HPDE6-E6E7 (cell line): ENCODE measurements at regions not wholly inside any gene's neighbourhood (a gene's known extent, or its start where the extent isn't known, plus 50 kb on each side); places are given as distances from the start of the nearest gene placed in this dataset.

ENCODE experiments used
- DNase-seq: peaks from one replicate; pipeline ENCODE4 v3.0.0; 2011; ENCODE audit warnings: missing footprints; ENCODE audit errors: extremely low spot score

- no peak for DNase-seq
These were observed 119.9 kb upstream of the PIEZO2 start for GRCh38 chr18:11269257-11269656.

GRCh38 chr18:11268741-11269233, 119.4 kb upstream of the PIEZO2 start:
- no peak for DNase-seq

- no peak for DNase-seq
These were observed 118.8 kb upstream of the PIEZO2 start for GRCh38 chr18:11268153-11268552.

GRCh38 chr18:11266781-11267480, 117.6 kb upstream of the PIEZO2 start:
- no peak for DNase-seq

- DNase-seq, result no peak
These were observed 112.1 kb upstream of the PIEZO2 start for GRCh38 chr18:11261486-11261885.

GRCh38 chr18:11260961-11261461, 111.6 kb upstream of the PIEZO2 start:
- no peak for DNase-seq

- DNase-seq, result no peak
These were observed 110.2 kb upstream of the PIEZO2 start for GRCh38 chr18:11259469-11260150.

- DNase-seq, result no peak
These were observed 108.8 kb upstream of the PIEZO2 start for GRCh38 chr18:11258039-11258610.

- no peak for DNase-seq
These were observed 106.9 kb upstream of the PIEZO2 start for GRCh38 chr18:11256251-11256650.

- DNase-seq, result no peak
These were observed 102.5 kb upstream of the PIEZO2 start for GRCh38 chr18:11251891-11252270.

GRCh38 chr18:11251229-11251890, 102.0 kb upstream of the PIEZO2 start:
- no peak for DNase-seq

- DNase-seq, result no peak
These were observed 100.0 kb upstream of the PIEZO2 start for GRCh38 chr18:11249391-11249790.

GRCh38 chr18:11247381-11247970, 98.1 kb upstream of the PIEZO2 start:
- DNase-seq, result no peak

- no peak for DNase-seq
These were observed 97.3 kb upstream of the PIEZO2 start for GRCh38 chr18:11246495-11247300.

GRCh38 chr18:11245879-11246278, 96.5 kb upstream of the PIEZO2 start:
- no peak for DNase-seq

- DNase-seq, result no peak
These were observed 88.1 kb upstream of the PIEZO2 start for GRCh38 chr18:11237484-11237883.

- no peak for DNase-seq
These were observed 87.7 kb upstream of the PIEZO2 start for GRCh38 chr18:11237066-11237465.

GRCh38 chr18:11224153-11224552, 74.8 kb upstream of the PIEZO2 start:
- no peak for DNase-seq

GRCh38 chr18:11219571-11219970, 70.2 kb upstream of the PIEZO2 start:
- DNase-seq, result no peak

- DNase-seq, result no peak
These were observed 65.8 kb upstream of the PIEZO2 start for GRCh38 chr18:11215216-11215615.

- no peak for DNase-seq
These were observed 54.7 kb upstream of the PIEZO2 start for GRCh38 chr18:11204020-11204419.
